Hypothalamus (tissue), 51 donors: ENCODE measurements at regions not wholly inside any gene's neighbourhood (a gene's known extent, or its start where the extent isn't known, plus 50 kb on each side); places are given as distances from the start of the nearest gene placed in this dataset.
"Not testable (repeated sequence)": the region's sequence is repeated elsewhere in the genome, so short reads cannot be mapped to it uniquely, and the experiment has no call there.

Experiments used
- DNase-seq, 51 donors: peaks; one replicate each; lab custom pipeline; 2025; lab: John Stamatoyannopoulos, UW

- no peak for DNase-seq
Measured at GRCh38 chr4:19293080-19293479, 958.6 kb upstream of the SLIT2 start.

GRCh38 chr4:19286924-19287323 is 964.8 kb upstream of the SLIT2 start:
- DNase-seq: no peak

- DNase-seq: no peak
Measured at GRCh38 chr4:19285146-19285545, 966.6 kb upstream of the SLIT2 start.

GRCh38 chr4:19278665-19279064 is 973.0 kb upstream of the SLIT2 start:
- DNase-seq: no peak

GRCh38 chr4:19266566-19266965 is 985.1 kb upstream of the SLIT2 start:
- DNase-seq: no peak

GRCh38 chr4:19262467-19262866 is 989.2 kb upstream of the SLIT2 start:
- DNase-seq: no peak

- no peak for DNase-seq
Measured at GRCh38 chr4:19260346-19260745, 991.4 kb upstream of the SLIT2 start.

GRCh38 chr4:19259920-19260319 is 991.8 kb upstream of the SLIT2 start:
- no peak for DNase-seq

GRCh38 chr4:19256823-19257222 is 994.9 kb upstream of the SLIT2 start:
- DNase-seq: no peak

GRCh38 chr4:19254486-19254885 is 997.2 kb upstream of the SLIT2 start:
- DNase-seq: no peak

- no peak for DNase-seq
Measured at GRCh38 chr4:19248023-19248422, 1003.7 kb upstream of the SLIT2 start.

- no peak for DNase-seq
Measured at GRCh38 chr4:19241895-19242294, 1009.8 kb upstream of the SLIT2 start.

GRCh38 chr4:19239565-19239964 is 1012.1 kb upstream of the SLIT2 start:
- no peak for DNase-seq

GRCh38 chr4:19236473-19236872 is 1015.2 kb upstream of the SLIT2 start:
- DNase-seq: no peak

GRCh38 chr4:19230906-19231545 is 1020.7 kb upstream of the SLIT2 start:
- no peak for DNase-seq

- DNase-seq: no peak
Measured at GRCh38 chr4:19227701-19228100, 1024.0 kb upstream of the SLIT2 start.

GRCh38 chr4:19224820-19225219 is 1026.9 kb upstream of the SLIT2 start:
- DNase-seq: no peak

- no peak for DNase-seq
Measured at GRCh38 chr4:19216476-19216875, 1035.2 kb upstream of the SLIT2 start.

- DNase-seq: no peak
Measured at GRCh38 chr4:19214591-19215186, 1037.0 kb upstream of the SLIT2 start.

GRCh38 chr4:19213388-19213787 is 1038.3 kb upstream of the SLIT2 start:
- no peak for DNase-seq

GRCh38 chr4:19205853-19206252 is 1045.9 kb upstream of the SLIT2 start:
- DNase-seq: no peak

GRCh38 chr4:19197838-19198237 is 1053.9 kb upstream of the SLIT2 start:
- DNase-seq: not testable (repeated sequence)

- no peak for DNase-seq
Measured at GRCh38 chr4:19195696-19196095, 1056.0 kb upstream of the SLIT2 start.
